ENCODE measurements at regions not wholly inside any gene's neighbourhood (a gene's known extent, or its start where the extent isn't known, plus 50 kb on each side); places are given as distances from the start of the nearest gene placed in this dataset.

- H3K4me3 ChIP-seq (ENCODE audit: control insufficient read depth, low read depth, low read length): no peak overlapping the region
- no peak for TF ChIP-seq CTCF (conservative IDR thresholded peaks at IDR 0.05; ENCODE audit: control insufficient read depth, insufficient read depth, low read depth, low read length)
Measured at GRCh38 chr7:70944516-70944915, 187.4 kb upstream of the GALNT17 start.

GRCh38 chr7:70947181-70947580 lies 184.8 kb upstream of the GALNT17 start:
- no peak for TF ChIP-seq CTCF (conservative IDR thresholded peaks at IDR 0.05; ENCODE audit: control insufficient read depth, insufficient read depth, low read depth, low read length)
- H3K4me3 ChIP-seq (ENCODE audit: control insufficient read depth, low read depth, low read length): no peak overlapping the region
- no peak for DNase-seq (ENCODE audit: low read depth)

More at GRCh38 chr7:70944516-70944915, 187.4 kb upstream of the GALNT17 start:
- DNase-seq (ENCODE audit: low read depth): no peak

GRCh38 chr7:70949862-70950261 lies 182.1 kb upstream of the GALNT17 start:
- no peak for TF ChIP-seq CTCF (conservative IDR thresholded peaks at IDR 0.05; ENCODE audit: control insufficient read depth, insufficient read depth, low read depth, low read length)
- DNase-seq (ENCODE audit: low read depth): no peak
- H3K4me3 ChIP-seq (ENCODE audit: control insufficient read depth, low read depth, low read length): no peak overlapping the region

- DNase-seq (ENCODE audit: low read depth): no peak
- TF ChIP-seq CTCF (conservative IDR thresholded peaks at IDR 0.05; ENCODE audit: control insufficient read depth, insufficient read depth, low read depth, low read length): no peak
- no peak overlapping the region for H3K4me3 ChIP-seq (ENCODE audit: control insufficient read depth, low read depth, low read length)
Measured at GRCh38 chr7:70951271-70951962, 180.5 kb upstream of the GALNT17 start.

GRCh38 chr7:70952311-70952710 lies 179.6 kb upstream of the GALNT17 start:
- H3K4me3 ChIP-seq (ENCODE audit: control insufficient read depth, low read depth, low read length): no peak overlapping the region
- TF ChIP-seq CTCF (conservative IDR thresholded peaks at IDR 0.05; ENCODE audit: control insufficient read depth, insufficient read depth, low read depth, low read length): no peak

GRCh38 chr7:70953331-70953741 lies 178.6 kb upstream of the GALNT17 start:
- no peak overlapping the region for H3K4me3 ChIP-seq (ENCODE audit: control insufficient read depth, low read depth, low read length)
- no peak for DNase-seq (ENCODE audit: low read depth)
- no peak for TF ChIP-seq CTCF (conservative IDR thresholded peaks at IDR 0.05; ENCODE audit: control insufficient read depth, insufficient read depth, low read depth, low read length)

More at GRCh38 chr7:70952311-70952710, 179.6 kb upstream of the GALNT17 start:
- no peak for DNase-seq (ENCODE audit: low read depth)

All from fibroblast of mammary gland (primary cell).